Trophoblast cell (in vitro differentiated cells and primary cell): ENCODE measurements at regions not wholly inside any gene's neighbourhood (a gene's known extent, or its start where the extent isn't known, plus 50 kb on each side); places are given as distances from the start of the nearest gene placed in this dataset.

Experiments used
- DNase-seq, 2 donors: peaks; one replicate each; pipeline ENCODE4 v3.0.0-alpha.2; 2016
- H2AFZ ChIP-seq: 2 replicates; pipeline ENCODE4 v1.6.1; 2013; ENCODE audit warnings: low read length, moderate library complexity, mild to moderate bottlenecking; ENCODE audit not compliant: insufficient read depth, poor library complexity
- H2AK5ac ChIP-seq: 2 replicates; pipeline ENCODE4 v1.6.1; 2013; ENCODE audit warnings: mild to moderate bottlenecking, low read length
- H2BK120ac ChIP-seq: 2 replicates; pipeline ENCODE4 v1.6.1; 2013; ENCODE audit warnings: low read length, mild to moderate bottlenecking, moderate library complexity; ENCODE audit not compliant: insufficient read depth, poor library complexity
- H2BK12ac ChIP-seq: 2 replicates; pipeline ENCODE4 v1.6.1; 2013; ENCODE audit warnings: mild to moderate bottlenecking, low read length, moderate library complexity
- H2BK5ac ChIP-seq: 2 replicates; pipeline ENCODE4 v1.6.1; 2013; ENCODE audit warnings: low read length, low read depth, moderate library complexity, mild to moderate bottlenecking; ENCODE audit not compliant: poor library complexity
- H3K14ac ChIP-seq: 2 replicates; pipeline ENCODE4 v1.6.1; 2013; ENCODE audit warnings: mild to moderate bottlenecking, low read length
- H3K18ac ChIP-seq: 2 replicates; pipeline ENCODE4 v1.6.1; 2013; ENCODE audit warnings: mild to moderate bottlenecking, low read length
- H3K23ac ChIP-seq: 2 replicates; pipeline ENCODE4 v1.6.1; 2013; ENCODE audit warnings: low read length
- H3K27ac ChIP-seq: 2 replicates; pipeline ENCODE4 v1.5.1; 2013; ENCODE audit warnings: low read depth, mild to moderate bottlenecking, inconsistent platforms, low read length, moderate library complexity
- H3K27me3 ChIP-seq: 2 replicates; pipeline ENCODE4 v1.6.1; 2013; ENCODE audit warnings: inconsistent platforms, mild to moderate bottlenecking, low read length, moderate library complexity; ENCODE audit not compliant: insufficient read depth
- H3K36me3 ChIP-seq, 2 experiments: 1 replicate in 1 of 2; 2 replicates in 1 of 2; pipeline ENCODE4 v1.6.1; 2013; ENCODE audit warnings: low read length in 2 of 2, mild to moderate bottlenecking in 2 of 2, moderate library complexity in 1 of 2; ENCODE audit not compliant: insufficient read depth in 2 of 2, control insufficient read depth in 1 of 2
- H3K4ac ChIP-seq: 2 replicates; pipeline ENCODE4 v1.6.1; 2013; ENCODE audit warnings: low read depth, mild to moderate bottlenecking, low read length, moderate library complexity
- H3K4me1 ChIP-seq, 2 experiments: 1 replicate in 1 of 2; 2 replicates in 1 of 2; pipeline ENCODE4 v1.6.1; 2013; ENCODE audit warnings: low read length in 2 of 2, mild to moderate bottlenecking in 2 of 2, moderate library complexity in 1 of 2; ENCODE audit not compliant: insufficient read depth in 2 of 2, control insufficient read depth in 1 of 2
- H3K4me2 ChIP-seq: 2 replicates; pipeline ENCODE4 v1.6.1; 2013; ENCODE audit warnings: inconsistent platforms, mild to moderate bottlenecking, low read length, moderate library complexity
- H3K4me3 ChIP-seq: 2 replicates; pipeline ENCODE4 v1.5.1; 2013; ENCODE audit warnings: mild to moderate bottlenecking, low read depth, low read length, inconsistent platforms
- H3K79me1 ChIP-seq: one replicate; pipeline ENCODE4 v1.6.1; 2013; ENCODE audit warnings: low read length
- H3K79me2 ChIP-seq: 2 replicates; pipeline ENCODE4 v1.6.1; 2013; ENCODE audit warnings: low read length, mild to moderate bottlenecking; ENCODE audit not compliant: control insufficient read depth, insufficient read depth, poor library complexity
- H3K9ac ChIP-seq: 2 replicates; pipeline ENCODE4 v1.6.1; 2013; ENCODE audit warnings: mild to moderate bottlenecking, low read length
- H3K9me3 ChIP-seq: 2 replicates; pipeline ENCODE4 v1.6.1; 2013; ENCODE audit warnings: low read depth, mild to moderate bottlenecking, control low read depth, inconsistent platforms, low read length; ENCODE audit not compliant: insufficient read depth
- H4K12ac ChIP-seq: 2 replicates; pipeline ENCODE4 v1.6.1; 2013; ENCODE audit warnings: low read depth, mild to moderate bottlenecking, low read length, moderate library complexity
- H4K8ac ChIP-seq: 2 replicates; pipeline ENCODE4 v1.6.1; 2013; ENCODE audit warnings: low read depth, mild to moderate bottlenecking, low read length, moderate library complexity
- H4K91ac ChIP-seq: one replicate; pipeline ENCODE4 v1.6.1; 2013; ENCODE audit warnings: low read depth, mild to moderate bottlenecking, low read length, moderate library complexity
- WGBS: extraction: QIAGEN DNeasy Blood & Tissue Kit; methylation state at CpG from one replicate; pipeline ENCODE4 v1.1.7; 2013; ENCODE audit warnings: missing lambda C conversion rate; ENCODE audit not compliant: insufficient read length, insufficient coverage; ENCODE audit errors: extremely low coverage; 5-methylcytosine and 5-hydroxymethylcytosine counted together

DNA sequence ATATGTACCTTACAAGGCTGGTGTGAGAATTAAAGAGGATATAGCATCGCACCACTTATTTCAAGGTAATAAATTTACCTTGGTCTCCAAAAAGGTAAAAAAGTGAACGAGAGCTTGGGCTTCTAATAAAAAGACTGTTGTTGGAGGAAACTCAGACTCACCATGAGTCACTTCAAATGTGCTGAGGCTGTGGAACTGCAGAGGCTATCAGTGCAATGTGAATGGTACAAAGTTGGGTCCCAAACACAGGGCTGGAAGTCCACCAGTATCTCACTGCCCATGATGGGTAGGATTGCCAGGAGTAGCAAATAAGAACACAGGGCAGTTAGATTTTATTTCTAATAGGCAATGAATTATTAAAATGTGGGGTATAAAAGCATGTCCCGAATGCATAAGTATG lies 200.6 kb downstream of the MAFB start:
- Histone ChIP-seq H3K27ac (no peak overlapping the region), H3K79me1 (no peaks in the 10 kb centered on the region), H3K79me2 (no peaks in the 10 kb centered on the region), H3K18ac (no peak overlapping the region), H4K8ac (no peak overlapping the region), H3K4ac (no peak overlapping the region), H4K91ac (no peak overlapping the region), H3K9me3 (peaks cover 2% of the 10 kb centered on the region), H4K12ac (no peak overlapping the region), H3K27me3 (no peaks in the 10 kb centered on the region), H2AK5ac (no peak overlapping the region), H3K36me3 (no peaks in the 10 kb centered on the region), H2BK5ac (no peak overlapping the region), H3K4me2 (no peak overlapping the region), H3K4me1 (peaks cover 0 to 4% of the 10 kb centered on the region in 2 experiments), H3K9ac (no peak overlapping the region), H3K4me3 (no peak overlapping the region), H2AFZ (no peak overlapping the region), H3K23ac (no peak overlapping the region), H2BK120ac (no peak overlapping the region), H2BK12ac (no peak overlapping the region), H3K14ac (no peak overlapping the region)
- no peak for DNase-seq
- WGBS = no CpG with 5 or more reads among the region's 3 CpGs

DNA sequence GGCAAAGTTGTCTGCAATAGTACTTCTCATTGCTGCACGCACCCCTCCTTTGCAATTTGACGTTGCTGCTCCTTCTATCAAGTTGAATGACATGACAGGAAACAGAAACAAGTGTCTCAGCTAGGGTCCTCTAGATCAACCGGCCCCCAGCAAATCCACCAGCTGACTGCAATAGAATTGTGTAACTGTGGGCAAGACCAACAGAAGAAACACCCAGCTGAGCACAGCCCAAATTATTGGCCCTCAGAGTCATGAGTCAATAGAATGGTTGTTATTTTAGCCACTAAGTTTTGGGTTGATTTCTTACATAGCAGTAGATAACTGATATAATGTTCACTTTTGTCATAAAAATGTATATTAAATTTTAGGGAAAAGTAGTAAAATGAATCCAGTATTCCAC lies 202.7 kb downstream of the MAFB start:
- Histone ChIP-seq H3K9me3 (no peaks in the 10 kb centered on the region), H3K36me3 (no peaks in the 10 kb centered on the region), H3K27ac (no peak overlapping the region), H3K9ac (no peak overlapping the region), H3K4ac (no peak overlapping the region), H3K79me1 (no peaks in the 10 kb centered on the region), H3K27me3 (no peaks in the 10 kb centered on the region), H4K12ac (no peak overlapping the region), H2BK120ac (no peak overlapping the region), H4K91ac (no peak overlapping the region), H2BK12ac (no peak overlapping the region), H3K4me3 (no peak overlapping the region), H2AK5ac (no peak overlapping the region), H2AFZ (no peak overlapping the region), H3K4me1 (peaks cover 0 to 4% of the 10 kb centered on the region in 2 experiments), H3K79me2 (no peaks in the 10 kb centered on the region), H3K14ac (no peak overlapping the region), H4K8ac (no peak overlapping the region), H3K18ac (no peak overlapping the region), H2BK5ac (no peak overlapping the region), H3K23ac (no peak overlapping the region), H3K4me2 (no peak overlapping the region)
- no CpG with 5 or more reads among the region's 3 CpGs for WGBS
- no peak for DNase-seq

DNA sequence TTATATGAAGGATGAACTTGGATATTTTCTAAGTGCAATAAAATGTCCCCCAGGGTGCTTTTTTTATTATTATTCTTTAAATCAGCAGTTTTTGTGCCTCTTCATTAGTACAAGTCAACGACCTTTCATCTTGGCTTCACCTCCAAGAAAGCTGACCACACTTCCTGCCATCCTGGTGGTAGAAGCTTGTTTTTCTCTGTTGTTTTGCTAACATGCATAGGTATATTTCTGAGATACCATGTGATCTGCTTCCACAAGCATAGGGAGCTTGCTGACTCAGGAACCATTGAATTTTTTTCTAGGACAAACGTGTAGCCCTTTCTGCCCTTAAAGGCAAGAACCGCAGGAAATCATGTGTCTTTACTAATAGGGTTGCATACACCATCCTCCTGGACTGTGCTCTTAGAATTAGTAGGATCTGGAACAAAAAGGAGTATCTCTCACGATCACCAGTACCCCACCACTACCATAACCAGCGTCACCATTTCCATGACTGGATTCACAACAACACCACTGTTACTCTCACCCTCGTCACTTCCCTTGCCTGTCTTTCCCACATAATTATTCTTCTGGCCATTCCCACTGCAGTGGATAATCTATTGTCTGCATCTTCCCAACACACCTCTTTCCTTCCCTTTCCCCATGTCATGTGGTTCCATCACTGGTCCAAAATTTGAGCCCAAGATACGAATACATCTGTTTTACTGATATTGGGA lies 207.1 kb downstream of the MAFB start:
- H3K14ac ChIP-seq = no peak overlapping the region
- no peak overlapping the region for H3K27ac ChIP-seq
- H2BK5ac ChIP-seq = no peak overlapping the region
- no peak overlapping the region for H3K18ac ChIP-seq
- no peaks in the 10 kb centered on the region for H3K79me1 ChIP-seq
- H2AFZ ChIP-seq = no peak overlapping the region
- H3K9ac ChIP-seq = no peak overlapping the region
- WGBS = no CpG with 5 or more reads among the region's 7 CpGs
- no peak overlapping the region for H4K91ac ChIP-seq
- H3K4ac ChIP-seq = no peak overlapping the region
- H3K9me3 ChIP-seq = no peaks in the 10 kb centered on the region
- DNase-seq = no peak
- no peak overlapping the region for H2BK12ac ChIP-seq
- H3K4me1 ChIP-seq = no peaks in the 10 kb centered on the region
- no peak overlapping the region for H3K4me3 ChIP-seq
- no peaks in the 10 kb centered on the region for H3K36me3 ChIP-seq
- no peak overlapping the region for H4K8ac ChIP-seq
- no peak overlapping the region for H2BK120ac ChIP-seq
- H4K12ac ChIP-seq = no peak overlapping the region
- H2AK5ac ChIP-seq = no peak overlapping the region
- no peak overlapping the region for H3K4me2 ChIP-seq
- H3K79me2 ChIP-seq = no peaks in the 10 kb centered on the region
- no peak overlapping the region for H3K23ac ChIP-seq
- H3K27me3 ChIP-seq = no peaks in the 10 kb centered on the region

DNA sequence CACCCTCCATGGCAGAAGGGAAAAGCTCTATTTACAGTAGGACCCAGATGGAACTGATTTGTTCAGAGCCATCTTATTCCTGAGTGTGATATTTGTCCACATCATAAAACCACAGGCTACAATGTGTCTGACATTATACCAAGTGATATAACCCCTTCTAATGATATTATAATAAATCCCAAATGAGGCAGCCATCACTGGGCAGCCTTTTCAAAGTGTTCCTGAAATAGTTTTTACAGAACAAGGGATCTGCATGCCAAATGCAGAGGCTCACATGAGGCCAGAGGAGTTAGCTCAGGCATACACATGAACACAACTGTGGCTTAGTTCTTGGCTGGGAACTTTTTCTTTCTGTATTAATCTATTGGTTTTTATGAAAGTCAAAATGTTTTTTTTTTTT lies 207.7 kb downstream of the MAFB start:
- Histone ChIP-seq H2BK12ac (no peak overlapping the region), H3K79me2 (no peaks in the 10 kb centered on the region), H3K14ac (no peak overlapping the region), H4K12ac (no peak overlapping the region), H2AFZ (no peak overlapping the region), H4K8ac (no peak overlapping the region), H2BK5ac (no peak overlapping the region), H3K4me1 (no peaks in the 10 kb centered on the region), H3K27me3 (no peaks in the 10 kb centered on the region), H3K4me3 (no peak overlapping the region), H3K36me3 (no peaks in the 10 kb centered on the region), H2BK120ac (no peak overlapping the region), H3K18ac (no peak overlapping the region), H3K9ac (no peak overlapping the region), H3K27ac (no peak overlapping the region), H3K79me1 (no peaks in the 10 kb centered on the region), H2AK5ac (no peak overlapping the region), H3K4ac (no peak overlapping the region), H3K4me2 (no peak overlapping the region), H4K91ac (no peak overlapping the region), H3K9me3 (no peaks in the 10 kb centered on the region), H3K23ac (no peak overlapping the region)
- DNase-seq = no peak
